Tibial nerve (tissue), 4 donors: ENCODE measurements at regions not wholly inside any gene's neighbourhood (a gene's known extent, or its start where the extent isn't known, plus 50 kb on each side); places are given as distances from the start of the nearest gene placed in this dataset.

ENCODE experiments used
- CTCF ChIP-seq, 5 experiments: fragments of 200-600 bp in 3 of 5; fragments of 450-650 bp in 2 of 5; sonication (generic) in 3 of 5; IDR thresholded peaks; one replicate each; pipeline ENCODE4 v1.5.1; 2016 to 2019; ENCODE audit warnings: antibody characterized with exemption in 5 of 5, mild to moderate bottlenecking in 3 of 5, moderate library complexity in 2 of 5
- EP300 ChIP-seq, 2 donors: sonication (generic); formaldehyde crosslinking; IDR thresholded peaks; one replicate each; pipeline ENCODE4 v1.6.1; 2017; ENCODE audit warnings: antibody characterized with exemption in 2 of 2, mild to moderate bottlenecking in 1 of 2
- POLR2A ChIP-seq, 2 donors: fragments of 450-650 bp; IDR thresholded peaks; one replicate each; pipeline ENCODE4 v1.6.1; 2017; ENCODE audit warnings: antibody characterized with exemption in 2 of 2, mild to moderate bottlenecking in 2 of 2, moderate library complexity in 2 of 2

- TF ChIP-seq POLR2A (IDR thresholded peaks at IDR 0.05) (no peak), CTCF (IDR thresholded peaks at IDR 0.05) (no peak), EP300 (IDR thresholded peaks at IDR 0.05) (no peak)
Observed at GRCh38 chr2:558879-559278, 118.3 kb downstream of the TMEM18 start.
